Spleen (tissue), 11 donors: ENCODE measurements at regions not wholly inside any gene's neighbourhood (a gene's known extent, or its start where the extent isn't known, plus 50 kb on each side); places are given as distances from the start of the nearest gene placed in this dataset.
"Not testable (repeated sequence)": the region's sequence is repeated elsewhere in the genome, so short reads cannot be mapped to it uniquely, and the experiment has no call there.

Experiments
- DNase-seq: peaks from one replicate; pipeline ENCODE4 v3.0.0-alpha.2; 2020
- H3K27ac ChIP-seq, 8 donors: fragments of 200-600 bp; sonication (generic) in 7 of 8; 1 replicate in 4 of 8; 2 replicates in 4 of 8; pipeline versions ENCODE4 v1.5.0 to v1.8.0; 2016 to 2021; ENCODE audit warnings: inconsistent platforms in 4 of 8, mild to moderate bottlenecking in 4 of 8, moderate library complexity in 1 of 8
- H3K27me3 ChIP-seq, 7 donors: fragments of 200-600 bp; sonication (generic) in 6 of 7; replicated peaks in 1 of 7; 1 replicate in 4 of 7; 2 replicates in 3 of 7; pipeline versions ENCODE4 v1.5.0 to v1.8.0; 2016 to 2021; ENCODE audit warnings: inconsistent platforms in 3 of 7, mild to moderate bottlenecking in 1 of 7
- H3K36me3 ChIP-seq, 6 donors: fragments of 200-600 bp; sonication (generic) in 5 of 6; 1 replicate in 4 of 6; 2 replicates in 2 of 6; pipeline versions ENCODE4 v1.5.0 to v1.8.0; 2016 to 2021; ENCODE audit warnings: inconsistent platforms in 2 of 6
- H3K4me1 ChIP-seq, 6 donors: fragments of 200-600 bp; sonication (generic) in 5 of 6; 1 replicate in 3 of 6; 2 replicates in 3 of 6; pipeline versions ENCODE4 v1.5.0 to v1.8.0; 2016 to 2021; ENCODE audit warnings: inconsistent platforms in 3 of 6
- H3K4me3 ChIP-seq, 8 donors: fragments of 200-600 bp; sonication (generic) in 7 of 8; 1 replicate in 4 of 8; 2 replicates in 4 of 8; pipeline versions ENCODE4 v1.5.0 to v1.8.0; 2016 to 2021; ENCODE audit warnings: inconsistent platforms in 4 of 8, mild to moderate bottlenecking in 4 of 8, moderate library complexity in 2 of 8
- H3K9me3 ChIP-seq, 8 donors: fragments of 200-600 bp; sonication (generic) in 7 of 8; 1 replicate in 4 of 8; 2 replicates in 4 of 8; pipeline versions ENCODE4 v1.5.0 to v1.8.0; 2016 to 2021; ENCODE audit warnings: inconsistent platforms in 4 of 8
- POLR2A ChIP-seq, 3 donors: fragments of 450-650 bp; IDR thresholded peaks; one replicate each; pipeline ENCODE4 v1.5.1; 2017; ENCODE audit warnings: antibody characterized with exemption in 3 of 3, mild to moderate bottlenecking in 1 of 3
- POLR2AphosphoS5 ChIP-seq, 3 donors: sonication (generic); formaldehyde crosslinking; IDR thresholded peaks; one replicate each; pipeline ENCODE4 v1.5.1; 2017; ENCODE audit warnings: antibody characterized with exemption in 3 of 3
- WGBS, 5 donors: extraction: QIAGEN DNeasy Blood & Tissue Kit in 3 of 5; methylation state at CpG; one replicate each; pipeline versions ENCODE4 v1.1.5 to v1.1.7; 2013 to 2018; 5-methylcytosine and 5-hydroxymethylcytosine counted together
- intact Hi-C: fragments of 100-400 bp; cut with DNase I; formaldehyde crosslinking; loops from one replicate; pipeline ENCODE4 v1.15.0; 2023; ENCODE audit warnings: low total_unique reads
- TF ChIP-seq, protein P1 (sequence below), 11 experiments: fragments of 200-600 bp in 7 of 11; fragments of 450-650 bp in 4 of 11; sonication (generic) in 4 of 11; IDR thresholded peaks in 8 of 11; conservative IDR thresholded peaks in 3 of 11; 1 replicate in 7 of 11; 2 replicates in 4 of 11; pipeline versions ENCODE4 v1.4.0 to v1.8.0; 2016 to 2021; ENCODE audit warnings: antibody characterized with exemption in 11 of 11, inconsistent platforms in 4 of 11, mild to moderate bottlenecking in 1 of 11
- donor health status: healthy with polysubstance abuse.
- donor health status: DM: no; HTN: no; CAD: no; lungs with moderate emphysema.
- donor health status: DM: no; HTN: no; CAD: no.
- donor health status: Bipolar disorder and iron deficiency.
- donor health status: healthy.
- donor health status: DM: no; HTN: no; CAD: no.
- donor health status: DM: yes; HTN: yes; CAD: no.

DNA sequence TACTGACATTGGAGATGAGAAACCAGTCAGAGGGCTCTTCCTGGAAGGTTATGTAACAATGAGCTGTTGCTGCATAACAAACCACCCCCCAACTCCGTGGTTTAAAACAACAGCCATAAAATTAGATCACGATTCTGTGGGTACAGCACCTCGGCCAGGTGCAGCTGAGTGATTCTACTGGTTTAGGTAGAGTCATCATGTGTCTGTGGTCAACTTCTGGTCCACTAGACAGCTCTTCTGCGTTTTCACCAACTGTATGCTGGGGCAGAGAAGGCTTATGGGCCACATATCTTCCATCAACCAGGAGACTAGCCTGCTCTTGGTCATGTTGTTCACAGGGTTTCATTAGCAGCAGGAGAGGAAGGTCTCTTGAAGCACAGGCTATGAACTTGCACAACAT, 585.5 kb downstream of the KCTD12 start:
- no peak for DNase-seq
- Histone ChIP-seq H3K27me3 (no peaks in the 10 kb centered on the region), H3K4me3 (no peak overlapping the region), H3K27ac (no peak overlapping the region), H3K9me3 (no peaks in the 10 kb centered on the region), H3K4me1 (no peaks in the 10 kb centered on the region), H3K36me3 (no peaks in the 10 kb centered on the region)
- WGBS, 5 donors, result 48 to 76% (median 67%) methylated on average over 4 of the region's 4 CpGs
- intact Hi-C loops, result no loop called here
- no peak for TF ChIP-seq POLR2AphosphoS5 (IDR thresholded peaks at IDR 0.05)
- no peak for TF ChIP-seq POLR2A (IDR thresholded peaks at IDR 0.05)
- TF ChIP-seq, protein P1, sequence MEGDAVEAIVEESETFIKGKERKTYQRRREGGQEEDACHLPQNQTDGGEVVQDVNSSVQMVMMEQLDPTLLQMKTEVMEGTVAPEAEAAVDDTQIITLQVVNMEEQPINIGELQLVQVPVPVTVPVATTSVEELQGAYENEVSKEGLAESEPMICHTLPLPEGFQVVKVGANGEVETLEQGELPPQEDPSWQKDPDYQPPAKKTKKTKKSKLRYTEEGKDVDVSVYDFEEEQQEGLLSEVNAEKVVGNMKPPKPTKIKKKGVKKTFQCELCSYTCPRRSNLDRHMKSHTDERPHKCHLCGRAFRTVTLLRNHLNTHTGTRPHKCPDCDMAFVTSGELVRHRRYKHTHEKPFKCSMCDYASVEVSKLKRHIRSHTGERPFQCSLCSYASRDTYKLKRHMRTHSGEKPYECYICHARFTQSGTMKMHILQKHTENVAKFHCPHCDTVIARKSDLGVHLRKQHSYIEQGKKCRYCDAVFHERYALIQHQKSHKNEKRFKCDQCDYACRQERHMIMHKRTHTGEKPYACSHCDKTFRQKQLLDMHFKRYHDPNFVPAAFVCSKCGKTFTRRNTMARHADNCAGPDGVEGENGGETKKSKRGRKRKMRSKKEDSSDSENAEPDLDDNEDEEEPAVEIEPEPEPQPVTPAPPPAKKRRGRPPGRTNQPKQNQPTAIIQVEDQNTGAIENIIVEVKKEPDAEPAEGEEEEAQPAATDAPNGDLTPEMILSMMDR (IDR thresholded peaks at IDR 0.05 in 8 of 11, conservative IDR thresholded peaks at IDR 0.05 in 3 of 11), result no peak

DNA sequence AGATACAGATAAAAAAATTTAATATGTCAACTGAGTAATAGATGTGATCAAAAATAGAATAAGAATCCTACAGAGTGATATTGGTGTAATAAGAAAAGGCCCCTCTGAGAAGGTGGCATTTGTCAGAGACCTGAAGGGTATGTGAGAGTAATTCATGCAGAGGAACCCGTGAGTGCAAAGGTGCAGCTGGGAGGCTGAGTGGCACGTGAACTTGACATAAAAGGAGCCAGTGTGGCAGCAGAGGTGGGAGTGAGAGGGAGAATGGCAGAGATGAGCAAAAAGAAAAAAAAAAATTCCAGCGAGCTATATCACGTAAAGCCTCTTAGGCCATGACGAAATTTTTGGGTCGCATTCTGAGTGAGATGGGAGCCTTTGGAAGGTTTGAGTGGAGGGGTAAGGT, 588.9 kb downstream of the KCTD12 start:
- intact Hi-C loops, result no loop called here
- peaks cover 0 to 8% (median 0%) of the 10 kb centered on the region in 8 donors for H3K9me3 ChIP-seq
- H3K4me3 ChIP-seq, result no peak overlapping the region
- H3K27ac ChIP-seq, result no peak overlapping the region
- DNase-seq, result no peak
- WGBS, 5 donors, result 79 to 94% (median 91%) methylated on average over 6 of the region's 6 CpGs
- no peaks in the 10 kb centered on the region for H3K36me3 ChIP-seq
- no peak for TF ChIP-seq POLR2AphosphoS5 (IDR thresholded peaks at IDR 0.05)
- TF ChIP-seq, protein P1 (IDR thresholded peaks at IDR 0.05 in 8 of 11, conservative IDR thresholded peaks at IDR 0.05 in 3 of 11), result no peak
- TF ChIP-seq POLR2A (IDR thresholded peaks at IDR 0.05), result no peak
- H3K4me1 ChIP-seq, result no peaks in the 10 kb centered on the region
- no peaks in the 10 kb centered on the region for H3K27me3 ChIP-seq

DNA sequence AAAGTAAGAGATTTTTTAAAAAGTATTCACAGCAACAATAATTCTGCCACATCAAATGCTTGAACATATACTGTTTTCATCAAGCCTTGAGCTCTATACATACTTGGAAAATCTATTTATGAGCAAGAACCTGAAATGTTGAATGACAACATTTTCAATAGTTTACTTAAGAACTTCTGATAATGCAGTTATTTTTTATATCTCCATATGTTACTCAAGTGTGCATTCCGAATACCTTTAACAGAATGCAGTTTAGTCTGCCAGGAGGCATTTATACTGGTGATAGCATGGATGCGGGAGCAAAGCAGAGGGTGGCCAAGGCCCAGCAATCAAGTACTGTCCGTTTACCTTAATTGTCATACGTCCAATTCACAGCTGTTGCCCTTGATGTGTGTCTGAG, 589.5 kb downstream of the KCTD12 start:
- Histone ChIP-seq H3K27ac (no peak overlapping the region), H3K9me3 (peaks cover 0 to 8% (median 0%) of the 10 kb centered on the region in 8 donors), H3K27me3 (no peaks in the 10 kb centered on the region), H3K4me3 (no peak overlapping the region), H3K4me1 (no peaks in the 10 kb centered on the region), H3K36me3 (no peaks in the 10 kb centered on the region)
- TF ChIP-seq, protein P1 (IDR thresholded peaks at IDR 0.05 in 8 of 11, conservative IDR thresholded peaks at IDR 0.05 in 3 of 11), result no peak
- TF ChIP-seq POLR2AphosphoS5 (IDR thresholded peaks at IDR 0.05) (no peak), POLR2A (IDR thresholded peaks at IDR 0.05) (no peak)
- intact Hi-C loops, result no loop called here
- no peak for DNase-seq
- WGBS, 5 donors, result 85 to 89% (median 88%) methylated on average over 4 of the region's 4 CpGs

DNA sequence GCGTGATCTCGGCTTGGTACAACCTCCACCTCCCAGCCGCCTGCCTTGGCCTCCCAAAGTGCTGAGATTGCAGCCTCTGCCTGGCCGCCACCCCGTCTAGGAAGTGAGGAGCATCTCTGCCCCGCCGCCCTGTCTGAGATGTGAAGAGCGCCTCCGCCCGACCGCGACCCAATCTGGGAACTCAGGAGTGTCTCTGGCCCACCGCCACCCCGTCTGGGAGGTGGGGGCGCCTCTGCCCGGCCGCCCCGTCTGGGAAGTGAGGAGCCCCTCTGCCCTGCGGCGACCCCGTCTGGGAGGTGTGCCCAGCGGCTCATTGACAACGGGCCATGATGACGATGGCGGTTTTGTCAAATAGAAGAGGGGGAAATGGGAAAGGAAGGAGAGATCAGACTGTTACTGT, 591.2 kb downstream of the KCTD12 start:
- H3K4me1 ChIP-seq, intact Hi-C loops, H3K4me3 ChIP-seq, DNase-seq, H3K27ac ChIP-seq, H3K9me3 ChIP-seq, H3K36me3 ChIP-seq, H3K27me3 ChIP-seq: not testable (repeated sequence)
- 94 to 98% (median 95%) methylated on average over 23 to 25 of the region's 25 CpGs for WGBS, 5 donors

DNA sequence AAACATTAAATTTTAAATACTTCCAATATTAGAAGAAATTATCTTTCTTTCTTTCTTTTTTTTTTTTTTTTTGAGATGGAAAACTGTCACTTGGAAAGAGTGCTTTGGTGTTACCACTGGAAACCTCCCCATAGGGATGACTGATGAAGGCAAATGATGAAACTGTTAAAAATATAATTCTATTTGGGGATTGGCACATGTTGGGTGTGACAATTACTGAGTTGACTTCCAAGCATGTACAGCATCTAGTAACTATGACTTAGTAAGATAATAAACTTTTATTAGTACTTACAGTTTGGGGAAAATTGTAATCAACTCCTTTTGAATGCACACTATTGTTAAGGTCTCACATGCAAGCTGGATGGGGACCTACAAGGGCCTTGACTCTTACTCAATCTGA, 592.5 kb downstream of the KCTD12 start:
- H3K27me3 ChIP-seq, result no peaks in the 10 kb centered on the region
- DNase-seq, result no peak
- TF ChIP-seq POLR2A (IDR thresholded peaks at IDR 0.05), result no peak
- TF ChIP-seq, protein P1 (IDR thresholded peaks at IDR 0.05 in 8 of 11, conservative IDR thresholded peaks at IDR 0.05 in 3 of 11), result no peak
- no peak for TF ChIP-seq POLR2AphosphoS5 (IDR thresholded peaks at IDR 0.05)
- H3K9me3 ChIP-seq, result peaks cover 0 to 8% (median 0%) of the 10 kb centered on the region in 8 donors
- H3K4me1 ChIP-seq, result no peaks in the 10 kb centered on the region
- no peak overlapping the region for H3K4me3 ChIP-seq
- H3K27ac ChIP-seq, result no peak overlapping the region
- intact Hi-C loops, result no loop called here
- no peaks in the 10 kb centered on the region for H3K36me3 ChIP-seq
